Neural cell (in vitro differentiated cells): ENCODE measurements at regions not wholly inside any gene's neighbourhood (a gene's known extent, or its start where the extent isn't known, plus 50 kb on each side); places are given as distances from the start of the nearest gene placed in this dataset.

ENCODE experiments used
- H2AFZ ChIP-seq: fragments of 200-600, 300-800 bp; sonication (generic), shearing (Covaris generic); 2 replicates; pipeline ENCODE4 v1.6.0; 2014; ENCODE audit warnings: low read depth, mild to moderate bottlenecking, antibody characterized with exemption, low read length, moderate library complexity
- H3F3A ChIP-seq: fragments of 200-600 bp; shearing (Covaris generic); 2 replicates; pipeline ENCODE4 v1.6.1; 2016; ENCODE audit warnings: mild to moderate bottlenecking, moderate library complexity, mixed read lengths, antibody characterized with exemption, low read length; ENCODE audit not compliant: insufficient read depth, poor library complexity, severe bottlenecking
- H3K27ac ChIP-seq: fragments of 200-600, 300-800 bp; sonication (generic), shearing (Covaris generic); 2 replicates; pipeline ENCODE4 v1.5.1; 2014; ENCODE audit warnings: mild to moderate bottlenecking, low read length, moderate library complexity
- H3K27me3 ChIP-seq: fragments of 300-800, 200-600 bp; sonication (generic), shearing (Covaris generic); 2 replicates; pipeline ENCODE4 v1.6.0; 2014; ENCODE audit warnings: mild to moderate bottlenecking, low read depth, low read length, moderate library complexity; ENCODE audit not compliant: insufficient read depth
- H3K36me3 ChIP-seq: fragments of 300-800, 200-600 bp; sonication (generic), shearing (Covaris generic); 2 replicates; pipeline ENCODE4 v1.5.1; 2014; ENCODE audit warnings: mild to moderate bottlenecking, antibody characterized with exemption, low read length, moderate library complexity; ENCODE audit not compliant: insufficient read depth
- H3K4me2 ChIP-seq: fragments of 300-800, 200-600 bp; sonication (generic), shearing (Covaris generic); 2 replicates; pipeline ENCODE4 v1.6.0; 2014; ENCODE audit warnings: mild to moderate bottlenecking, low read length
- H3K4me3 ChIP-seq: fragments of 300-800, 200-600 bp; sonication (generic), shearing (Covaris generic); 2 replicates; pipeline ENCODE4 v1.5.1; 2014; ENCODE audit warnings: mild to moderate bottlenecking, low read length, moderate library complexity
- H3K79me2 ChIP-seq: fragments of 200-600 bp; shearing (Covaris generic); replicated peaks from 2 replicates; pipeline ENCODE4 v1.6.0; 2014; ENCODE audit warnings: mild to moderate bottlenecking, low read length, moderate library complexity; ENCODE audit not compliant: insufficient read depth
- H3K9ac ChIP-seq: fragments of 300-800, 200-600 bp; sonication (generic), shearing (Covaris generic); 2 replicates; pipeline ENCODE4 v1.6.1; 2016; ENCODE audit warnings: mild to moderate bottlenecking, low read length, mixed read lengths
- H3K9me2 ChIP-seq: fragments of 200-600 bp; shearing (Covaris generic); 2 replicates; pipeline ENCODE4 v1.6.1; 2016; ENCODE audit warnings: mild to moderate bottlenecking, low read length, mixed read lengths; ENCODE audit not compliant: insufficient read depth
- H3K9me3 ChIP-seq: fragments of 200-600, 300-800 bp; sonication (generic), shearing (Covaris generic); 2 replicates; pipeline ENCODE4 v1.6.1; 2016; ENCODE audit warnings: mild to moderate bottlenecking, mixed run types, low read length, moderate library complexity, mixed read lengths
- H4K20me1 ChIP-seq: fragments of 200-600 bp; shearing (Covaris generic); 2 replicates; pipeline ENCODE4 v1.6.1; 2016; ENCODE audit warnings: mild to moderate bottlenecking, mixed run types; ENCODE audit not compliant: insufficient read depth
- CTCF ChIP-seq: fragments of 450-650 bp; IDR thresholded peaks from 2 replicates; pipeline ENCODE4 v1.5.1; 2014; ENCODE audit warnings: antibody characterized with exemption, mild to moderate bottlenecking, moderate library complexity; ENCODE audit not compliant: poor library complexity, severe bottlenecking
- EP300 ChIP-seq: fragments of 450-650 bp; conservative IDR thresholded peaks from 2 replicates; pipeline ENCODE4 v1.6.1; 2014; ENCODE audit warnings: antibody characterized with exemption, mild to moderate bottlenecking, moderate library complexity; ENCODE audit not compliant: poor library complexity, severe bottlenecking
- EZH2 ChIP-seq: fragments of 200-600, 300-800 bp; shearing (Covaris generic), sonication (generic); IDR thresholded peaks from 2 replicates; pipeline ENCODE4 v1.6.1; 2014; ENCODE audit warnings: antibody characterized with exemption, low read length, borderline replicate concordance, mild to moderate bottlenecking; ENCODE audit not compliant: insufficient read depth, poor library complexity, severe bottlenecking
- MXI1 ChIP-seq: fragments of 450-650 bp; conservative IDR thresholded peaks from 2 replicates; pipeline ENCODE4 v1.6.1; 2014; ENCODE audit warnings: antibody characterized with exemption, mild to moderate bottlenecking; ENCODE audit not compliant: poor library complexity, severe bottlenecking
- POLR2AphosphoS5 ChIP-seq: IDR thresholded peaks from 2 replicates; pipeline ENCODE4 v1.6.1; 2012
- RAD21 ChIP-seq: fragments of 450-650 bp; conservative IDR thresholded peaks from 2 replicates; pipeline ENCODE4 v1.6.1; 2014; ENCODE audit warnings: antibody characterized with exemption, mild to moderate bottlenecking, moderate library complexity
- REST ChIP-seq: IDR thresholded peaks from 2 replicates; pipeline ENCODE4 v1.6.1; 2012; ENCODE audit warnings: borderline replicate concordance
- SMC3 ChIP-seq: fragments of 450-650 bp; conservative IDR thresholded peaks from 2 replicates; pipeline ENCODE4 v1.6.1; 2014; ENCODE audit warnings: antibody characterized with exemption, mild to moderate bottlenecking, moderate library complexity; ENCODE audit not compliant: poor library complexity
- TAF1 ChIP-seq: IDR thresholded peaks from 2 replicates; pipeline ENCODE4 v1.6.1; 2012; ENCODE audit warnings: low read depth

GRCh38 chr16:66212428-66212827, 154.1 kb upstream of the CDH5 start:
- Histone ChIP-seq H3K9me2 (no peaks in the 10 kb centered on the region), H3K27ac (no peak overlapping the region), H3K4me2 (no peak overlapping the region), H3K9me3 (no peaks in the 10 kb centered on the region), H3K4me3 (no peak overlapping the region), H3K36me3 (no peaks in the 10 kb centered on the region), H3K79me2 (no peaks in the 10 kb centered on the region), H3F3A (no peaks in the 10 kb centered on the region), H3K9ac (no peak overlapping the region), H3K27me3 (no peaks in the 10 kb centered on the region), H2AFZ (no peak overlapping the region), H4K20me1 (no peaks in the 10 kb centered on the region)
- no peak for TF ChIP-seq RAD21
- no peak for TF ChIP-seq EZH2
- TF ChIP-seq CTCF: no peak

- Histone ChIP-seq H3K27me3 (no peaks in the 10 kb centered on the region), H2AFZ (no peak overlapping the region), H3K9ac (no peak overlapping the region), H3K27ac (no peak overlapping the region), H3K36me3 (no peaks in the 10 kb centered on the region), H3K4me3 (no peak overlapping the region), H4K20me1 (no peaks in the 10 kb centered on the region), H3K79me2 (no peaks in the 10 kb centered on the region), H3K4me2 (no peak overlapping the region), H3K9me3 (no peaks in the 10 kb centered on the region), H3K9me2 (no peaks in the 10 kb centered on the region), H3F3A (no peaks in the 10 kb centered on the region)
- TF ChIP-seq EZH2 (no peak), CTCF (no peak), MXI1 (no peak), RAD21 (no peak), TAF1 (no peak), POLR2AphosphoS5 (no peak)
Measured at GRCh38 chr16:66211651-66212050, 154.8 kb upstream of the CDH5 start.

GRCh38 chr16:66207883-66208265, 158.6 kb upstream of the CDH5 start:
- H3K27ac ChIP-seq: no peak overlapping the region
- no peak overlapping the region for H3K4me3 ChIP-seq
- H3K9me2 ChIP-seq: no peaks in the 10 kb centered on the region
- no peak for TF ChIP-seq POLR2AphosphoS5
- TF ChIP-seq CTCF: no peak
- no peak for TF ChIP-seq EP300
- no peak for TF ChIP-seq MXI1
- TF ChIP-seq SMC3: no peak
- no peak for TF ChIP-seq RAD21
- no peak for TF ChIP-seq TAF1
- no peak for TF ChIP-seq REST
- no peak for TF ChIP-seq EZH2
- no peaks in the 10 kb centered on the region for H3K27me3 ChIP-seq
- no peaks in the 10 kb centered on the region for H3F3A ChIP-seq
- H3K36me3 ChIP-seq: no peaks in the 10 kb centered on the region
- H3K79me2 ChIP-seq: no peaks in the 10 kb centered on the region
- no peaks in the 10 kb centered on the region for H3K9me3 ChIP-seq
- no peak overlapping the region for H3K4me2 ChIP-seq
- no peaks in the 10 kb centered on the region for H4K20me1 ChIP-seq
- no peak overlapping the region for H2AFZ ChIP-seq
- no peak overlapping the region for H3K9ac ChIP-seq
